CD8-positive, alpha-beta memory T cell (primary cell): ENCODE measurements at regions not wholly inside any gene's neighbourhood (a gene's known extent, or its start where the extent isn't known, plus 50 kb on each side); places are given as distances from the start of the nearest gene placed in this dataset.

ENCODE experiments used
- CTCF ChIA-PET: fragments of 350-600 bp; sonication (Branson Sonifier 250); formaldehyde crosslinking; loops from one replicate; lab custom pipeline; 2021; ENCODE audit warnings: antibody characterized with exemption; lab: Charles Lee
- POLR2A ChIA-PET: fragments of 350-600 bp; sonication (Branson Sonifier 250); formaldehyde crosslinking; loops from one replicate; lab custom pipeline; 2021; ENCODE audit warnings: antibody characterized with exemption; lab: Charles Lee
- DNase-seq, 5 donors: peaks; one replicate each; pipeline versions ENCODE4 v3.0.0 to v3.0.0-alpha.2; 2020 to 2022; ENCODE audit warnings: mixed read lengths in 1 of 5
- H3K27ac ChIP-seq: one replicate; pipeline ENCODE4 v1.7.0; 2013; ENCODE audit warnings: low read depth, mild to moderate bottlenecking, low read length, moderate library complexity
- H3K27me3 ChIP-seq: 2 replicates; pipeline ENCODE4 v1.7.0; 2013; ENCODE audit warnings: low read length, mild to moderate bottlenecking; ENCODE audit not compliant: insufficient read depth, poor library complexity, severe bottlenecking
- H3K36me3 ChIP-seq: 2 replicates; pipeline ENCODE4 v1.7.0; 2013; ENCODE audit warnings: mild to moderate bottlenecking, low read length, moderate library complexity; ENCODE audit not compliant: insufficient read depth
- H3K4me1 ChIP-seq: 2 replicates; pipeline ENCODE4 v1.7.0; 2013; ENCODE audit warnings: mild to moderate bottlenecking, low read length, moderate library complexity; ENCODE audit not compliant: insufficient read depth
- H3K4me3 ChIP-seq: 2 replicates; pipeline ENCODE4 v1.7.0; 2013; ENCODE audit warnings: mild to moderate bottlenecking, low read length
- H3K9me3 ChIP-seq: 2 replicates; pipeline ENCODE4 v1.7.0; 2013; ENCODE audit warnings: mild to moderate bottlenecking, low read length
- H3K27ac Mint-ChIP-seq, 8 donors: one replicate each; pipeline ENCODE4 v1.8.0; 2020 to 2021; ENCODE audit warnings: mixed read lengths in 8 of 8, mild to moderate bottlenecking in 6 of 8, inconsistent platforms in 3 of 8, moderate library complexity in 3 of 8
- H3K27me3 Mint-ChIP-seq, 2 donors: one replicate each; pipeline ENCODE4 v1.8.0; 2020 to 2021; ENCODE audit warnings: mixed read lengths in 2 of 2, mild to moderate bottlenecking in 1 of 2, moderate library complexity in 1 of 2
- H3K36me3 Mint-ChIP-seq, 3 donors: one replicate each; pipeline ENCODE4 v1.8.0; 2020 to 2021; ENCODE audit warnings: mixed read lengths in 3 of 3, inconsistent platforms in 1 of 3, mild to moderate bottlenecking in 1 of 3
- H3K4me1 Mint-ChIP-seq, 3 donors: one replicate each; pipeline ENCODE4 v1.8.0; 2020 to 2021; ENCODE audit warnings: mixed read lengths in 3 of 3, inconsistent platforms in 1 of 3, mild to moderate bottlenecking in 1 of 3
- H3K4me3 Mint-ChIP-seq, 7 donors: one replicate each; pipeline ENCODE4 v1.8.0; 2020 to 2021; ENCODE audit warnings: mixed read lengths in 7 of 7, mild to moderate bottlenecking in 6 of 7, moderate library complexity in 4 of 7, inconsistent platforms in 2 of 7
- H3K9me3 Mint-ChIP-seq, 5 donors: one replicate each; pipeline ENCODE4 v1.8.0; 2020 to 2022; ENCODE audit warnings: mixed read lengths in 5 of 5, mild to moderate bottlenecking in 3 of 5, moderate library complexity in 2 of 5, inconsistent platforms in 1 of 5

DNA sequence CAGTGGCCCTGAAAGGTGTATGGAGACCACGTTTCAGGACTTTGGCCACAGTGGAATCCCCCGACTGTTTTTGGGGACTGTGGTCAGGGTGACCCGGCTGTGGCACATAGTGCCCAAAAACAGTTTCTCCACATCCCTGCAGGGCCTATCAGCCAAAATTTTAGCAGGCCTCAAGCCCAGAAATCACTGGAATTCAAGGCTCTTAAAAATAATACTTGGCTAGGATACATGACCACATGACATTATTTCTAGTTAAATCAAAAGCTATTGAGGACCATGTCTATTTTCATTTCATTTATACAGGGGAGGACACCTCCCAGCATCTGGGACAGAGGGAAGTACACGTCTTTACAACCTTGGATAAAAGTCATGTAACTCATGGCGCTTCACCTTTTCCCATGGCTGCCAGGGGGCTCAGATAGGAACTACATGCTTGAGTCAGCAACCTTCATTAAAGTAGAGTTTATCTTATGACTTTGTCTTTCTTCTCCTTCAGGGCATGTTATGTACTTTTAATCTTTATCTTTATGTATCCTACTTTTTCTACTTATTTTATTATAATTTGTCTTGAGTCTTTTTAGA lies 70.8 kb upstream of the CD93 start:
- POLR2A ChIA-PET: no interaction called here
- Histone ChIP-seq H3K27me3 (no peaks in the 10 kb centered on the region), H3K9me3 (no peaks in the 10 kb centered on the region), H3K4me3 (no peak overlapping the region), H3K36me3 (no peaks in the 10 kb centered on the region), H3K4me1 (no peaks in the 10 kb centered on the region), H3K27ac (peak overlapping the region; percentile 65)
- no peak overlapping the region for H3K27ac Mint-ChIP-seq
- CTCF ChIA-PET: no interaction called here
- DNase-seq: no peak
- H3K9me3 Mint-ChIP-seq: no peaks in the 10 kb centered on the region
- H3K36me3 Mint-ChIP-seq: no peaks in the 10 kb centered on the region
- H3K27me3 Mint-ChIP-seq: peaks cover 3 to 6% of the 10 kb centered on the region in 2 donors
- H3K4me3 Mint-ChIP-seq: no peak overlapping the region
- H3K4me1 Mint-ChIP-seq: peaks cover 9 to 11% (median 11%) of the 10 kb centered on the region in 3 donors

GRCh38 chr20:23156170-23156841 lies 70.2 kb upstream of the CD93 start:
- Mint-ChIP-seq H3K27me3 (peaks cover 3 to 6% of the 10 kb centered on the region in 2 donors), H3K4me1 (peaks cover 9 to 11% (median 11%) of the 10 kb centered on the region in 3 donors), H3K4me3 (no peak overlapping the region), H3K27ac (peak overlapping the region in 1 of 8 donors; percentile 30), H3K9me3 (no peaks in the 10 kb centered on the region), H3K36me3 (no peaks in the 10 kb centered on the region)
- CTCF ChIA-PET: no interaction called here
- H3K36me3 ChIP-seq: no peaks in the 10 kb centered on the region
- peak overlapping the region; percentile 65 for H3K27ac ChIP-seq
- POLR2A ChIA-PET: no interaction called here
- H3K27me3 ChIP-seq: no peaks in the 10 kb centered on the region
- no peak for DNase-seq
- H3K4me3 ChIP-seq: no peak overlapping the region
- no peaks in the 10 kb centered on the region for H3K4me1 ChIP-seq
- H3K9me3 ChIP-seq: no peaks in the 10 kb centered on the region

DNA sequence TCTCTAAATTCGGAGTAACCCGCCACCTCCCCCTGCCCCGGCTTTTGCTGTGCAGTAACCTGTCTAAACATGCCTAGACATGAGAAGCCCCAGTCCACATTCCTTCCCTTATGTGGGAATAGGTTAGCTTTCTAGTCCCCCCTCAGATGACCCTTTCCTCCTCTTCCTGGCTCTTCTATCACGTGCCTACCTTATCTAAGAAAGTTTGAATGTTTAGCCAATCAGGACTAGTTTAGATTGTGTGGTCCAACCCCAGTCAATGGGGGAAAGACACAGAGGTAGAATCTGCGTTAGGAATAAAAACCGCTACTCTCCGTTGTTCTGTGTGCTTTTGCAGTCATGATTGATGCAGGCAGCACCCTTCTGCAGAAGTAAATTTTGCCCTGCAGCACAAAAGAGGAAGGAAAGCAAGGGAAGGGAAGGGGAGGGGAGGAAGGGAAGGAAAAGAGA lies 69.0 kb upstream of the CD93 start:
- H3K4me1 Mint-ChIP-seq: peaks cover 6 to 7% (median 7%) of the 10 kb centered on the region in 3 donors
- ChIA-PET CTCF (no interaction called here), POLR2A (no interaction called here)
- peaks cover 3 to 6% of the 10 kb centered on the region in 2 donors for H3K27me3 Mint-ChIP-seq
- DNase-seq: no peak
- H3K36me3 Mint-ChIP-seq: no peaks in the 10 kb centered on the region
- Histone ChIP-seq H3K9me3 (no peaks in the 10 kb centered on the region), H3K4me3 (no peak overlapping the region), H3K27ac (peak overlapping the region; percentile 65), H3K27me3 (no peaks in the 10 kb centered on the region), H3K36me3 (no peaks in the 10 kb centered on the region), H3K4me1 (no peaks in the 10 kb centered on the region)
- no peak overlapping the region for H3K27ac Mint-ChIP-seq
- H3K9me3 Mint-ChIP-seq: no peaks in the 10 kb centered on the region
- H3K4me3 Mint-ChIP-seq: no peak overlapping the region

- peak overlapping the region; percentile 53 for H3K27ac ChIP-seq
- peak overlapping the region in 1 of 7 donors; percentile 54 for H3K4me3 Mint-ChIP-seq
- no peaks in the 10 kb centered on the region for H3K27me3 ChIP-seq
- H3K4me3 ChIP-seq: no peak overlapping the region
- H3K27ac Mint-ChIP-seq: no peak overlapping the region
- H3K4me1 Mint-ChIP-seq: no peaks in the 10 kb centered on the region
- H3K27me3 Mint-ChIP-seq: peaks cover 0 to 3% of the 10 kb centered on the region in 2 donors
- DNase-seq: no peak
- H3K9me3 ChIP-seq: no peaks in the 10 kb centered on the region
- ChIA-PET POLR2A (no interaction called here), CTCF (no interaction called here)
- H3K9me3 Mint-ChIP-seq: no peaks in the 10 kb centered on the region
- H3K36me3 Mint-ChIP-seq: no peaks in the 10 kb centered on the region
- H3K36me3 ChIP-seq: no peaks in the 10 kb centered on the region
- H3K4me1 ChIP-seq: no peaks in the 10 kb centered on the region
Measured at GRCh38 chr20:23153696-23154341, 67.7 kb upstream of the CD93 start.

DNA sequence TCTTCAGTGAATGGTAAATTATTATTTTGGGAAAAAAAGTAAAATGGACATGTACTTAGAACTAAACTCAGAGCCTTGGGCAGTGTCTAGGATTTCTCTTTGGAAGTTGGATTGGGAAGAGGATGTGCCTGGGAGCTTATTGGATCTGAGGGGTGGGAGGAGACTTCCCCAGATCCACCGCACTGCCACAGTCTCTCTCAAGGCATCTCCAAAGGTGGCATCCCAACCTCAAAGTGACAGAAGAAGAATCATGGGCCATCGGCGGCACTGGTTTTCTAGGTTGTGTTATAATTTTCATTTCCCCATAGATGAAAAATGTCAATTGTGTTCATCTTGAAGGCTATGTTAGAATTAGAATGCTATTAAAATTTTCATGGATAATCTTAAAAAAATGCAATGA lies 66.8 kb upstream of the CD93 start:
- ChIA-PET CTCF (no interaction called here), POLR2A (no interaction called here)
- Mint-ChIP-seq H3K27me3 (peaks cover 0 to 3% of the 10 kb centered on the region in 2 donors), H3K27ac (no peak overlapping the region), H3K9me3 (no peaks in the 10 kb centered on the region), H3K4me1 (no peaks in the 10 kb centered on the region), H3K36me3 (no peaks in the 10 kb centered on the region), H3K4me3 (no peak overlapping the region)
- Histone ChIP-seq H3K27me3 (no peaks in the 10 kb centered on the region), H3K4me3 (no peak overlapping the region), H3K9me3 (no peaks in the 10 kb centered on the region), H3K27ac (peak overlapping the region; percentile 53), H3K4me1 (no peaks in the 10 kb centered on the region), H3K36me3 (no peaks in the 10 kb centered on the region)
- no peak for DNase-seq

- Mint-ChIP-seq H3K27me3 (peaks cover 0 to 3% of the 10 kb centered on the region in 2 donors), H3K4me3 (no peak overlapping the region), H3K9me3 (no peaks in the 10 kb centered on the region), H3K4me1 (no peaks in the 10 kb centered on the region), H3K27ac (no peak overlapping the region), H3K36me3 (no peaks in the 10 kb centered on the region)
- H3K27ac ChIP-seq: peak overlapping the region; percentile 53
- no peaks in the 10 kb centered on the region for H3K9me3 ChIP-seq
- no peak for DNase-seq
- ChIA-PET POLR2A (no interaction called here), CTCF (no interaction called here)
- no peaks in the 10 kb centered on the region for H3K36me3 ChIP-seq
- no peak overlapping the region for H3K4me3 ChIP-seq
- no peaks in the 10 kb centered on the region for H3K27me3 ChIP-seq
- H3K4me1 ChIP-seq: no peaks in the 10 kb centered on the region
Measured at GRCh38 chr20:23152308-23152892, 66.3 kb upstream of the CD93 start.

DNA sequence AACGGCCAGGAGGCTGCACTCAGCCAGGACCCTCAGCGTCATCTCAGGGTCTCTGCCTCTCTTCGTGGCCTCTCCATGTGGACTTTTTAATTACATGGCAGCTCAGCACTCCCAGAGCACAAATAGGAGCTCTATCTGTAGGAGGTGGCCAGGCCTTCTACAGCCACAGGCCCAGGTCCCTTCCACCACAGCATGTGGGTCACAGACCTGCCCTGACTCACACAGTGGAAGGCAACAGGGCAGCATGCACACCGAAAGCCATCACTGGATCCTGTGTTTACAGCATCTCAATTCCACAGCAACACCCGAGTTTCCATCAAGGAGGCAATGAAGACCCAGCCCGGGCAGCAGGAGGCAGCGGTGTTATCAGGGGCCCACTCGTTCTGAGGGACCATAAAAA lies 65.8 kb upstream of the CD93 start:
- CTCF ChIA-PET: no interaction called here
- Mint-ChIP-seq H3K36me3 (no peaks in the 10 kb centered on the region), H3K27ac (no peak overlapping the region), H3K9me3 (no peaks in the 10 kb centered on the region), H3K4me1 (no peaks in the 10 kb centered on the region), H3K27me3 (peaks cover 0 to 3% of the 10 kb centered on the region in 2 donors), H3K4me3 (no peak overlapping the region)
- Histone ChIP-seq H3K27ac (peak overlapping the region; percentile 53), H3K9me3 (no peaks in the 10 kb centered on the region), H3K27me3 (no peaks in the 10 kb centered on the region), H3K36me3 (no peaks in the 10 kb centered on the region), H3K4me1 (no peaks in the 10 kb centered on the region), H3K4me3 (no peak overlapping the region)
- DNase-seq: no peak
- POLR2A ChIA-PET: no interaction called here
